ENCODE measurements at regions not wholly inside any gene's neighbourhood (a gene's known extent, or its start where the extent isn't known, plus 50 kb on each side); places are given as distances from the start of the nearest gene placed in this dataset.

GRCh38 chr6:43877036-43877435 is 107.0 kb downstream of the VEGFA start:
- ATAC-seq (no peak), DNase-seq (ENCODE audit: low spot score) (no peak)
- H3K27me3 Mint-ChIP-seq, result peaks cover 0 to 3% of the 10 kb centered on the region in 2 donors
- no peak overlapping the region for H3K27ac Mint-ChIP-seq
- H3K4me1 Mint-ChIP-seq (ENCODE audit: low read depth in 2 of 2), result no peaks in the 10 kb centered on the region
- H3K36me3 Mint-ChIP-seq, result no peaks in the 10 kb centered on the region
- H3K4me3 Mint-ChIP-seq, result no peak overlapping the region
- no peaks in the 10 kb centered on the region for H3K9me3 Mint-ChIP-seq

GRCh38 chr6:43876602-43877001 is 106.6 kb downstream of the VEGFA start:
- Mint-ChIP-seq H3K27ac (no peak overlapping the region), H3K9me3 (no peaks in the 10 kb centered on the region), H3K4me3 (no peak overlapping the region), H3K4me1 (ENCODE audit: low read depth in 2 of 2) (no peaks in the 10 kb centered on the region), H3K27me3 (peaks cover 0 to 3% of the 10 kb centered on the region in 2 donors), H3K36me3 (no peaks in the 10 kb centered on the region)
- DNase-seq (ENCODE audit: low spot score) (no peak), ATAC-seq (no peak)

DNA sequence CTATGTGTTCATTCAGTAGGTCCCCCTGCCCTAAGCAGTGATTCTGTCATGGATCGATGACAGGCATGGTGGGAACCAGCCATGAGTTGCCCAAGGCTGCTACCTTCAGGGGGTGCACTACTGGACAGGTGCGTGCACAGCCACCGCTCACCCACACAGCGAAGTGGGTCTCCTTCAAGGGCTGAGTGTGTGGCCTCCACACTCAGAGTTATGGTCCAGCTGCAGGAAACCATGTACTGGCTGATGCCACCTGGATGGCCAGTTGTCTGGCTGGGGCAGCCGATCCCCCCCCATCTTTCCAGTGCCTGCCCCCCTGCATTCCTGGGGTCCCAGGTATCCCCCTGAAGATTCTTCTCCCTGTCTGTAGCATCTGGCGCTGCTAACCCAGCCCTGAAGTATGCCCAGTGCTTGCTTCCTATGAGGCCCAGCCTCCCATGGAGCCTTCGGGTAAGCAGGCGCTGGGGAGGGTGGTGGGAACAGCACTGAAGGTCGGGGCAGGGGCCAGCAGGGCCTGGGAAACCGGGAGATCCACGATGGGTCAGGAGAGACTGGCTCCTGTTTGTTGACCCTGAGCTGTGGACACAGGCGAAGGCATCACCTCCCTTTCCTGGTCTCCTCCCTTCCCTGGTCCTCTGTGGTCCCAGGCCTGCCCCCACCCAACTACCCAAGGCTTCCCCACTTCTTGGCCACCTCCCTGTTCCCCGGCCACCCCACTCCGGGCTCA is 106.0 kb downstream of the VEGFA start:
- no peak for ATAC-seq
- Mint-ChIP-seq H3K27ac (no peak overlapping the region), H3K9me3 (no peaks in the 10 kb centered on the region), H3K36me3 (no peaks in the 10 kb centered on the region), H3K4me1 (ENCODE audit: low read depth in 2 of 2) (no peaks in the 10 kb centered on the region), H3K4me3 (no peak overlapping the region), H3K27me3 (peaks cover 0 to 3% of the 10 kb centered on the region in 2 donors)
- DNase-seq (ENCODE audit: low spot score), result no peak

GRCh38 chr6:43874814-43875590 is 105.0 kb downstream of the VEGFA start:
- no peak for ATAC-seq
- peaks cover 0 to 7% of the 10 kb centered on the region in 2 donors for H3K27me3 Mint-ChIP-seq
- no peak overlapping the region for H3K27ac Mint-ChIP-seq

GRCh38 chr6:43873806-43874714 is 104.0 kb downstream of the VEGFA start:
- DNase-seq (ENCODE audit: low spot score), result no peak
- Mint-ChIP-seq H3K4me3 (no peak overlapping the region), H3K9me3 (no peaks in the 10 kb centered on the region), H3K27me3 (peaks cover 0 to 7% of the 10 kb centered on the region in 2 donors), H3K36me3 (no peaks in the 10 kb centered on the region), H3K27ac (no peak overlapping the region), H3K4me1 (ENCODE audit: low read depth in 2 of 2) (no peaks in the 10 kb centered on the region)
- no peak for ATAC-seq

More at GRCh38 chr6:43874814-43875590, 105.0 kb downstream of the VEGFA start:
- H3K36me3 Mint-ChIP-seq, result no peaks in the 10 kb centered on the region
- no peaks in the 10 kb centered on the region for H3K4me1 Mint-ChIP-seq (ENCODE audit: low read depth in 2 of 2)
- no peaks in the 10 kb centered on the region for H3K9me3 Mint-ChIP-seq
- DNase-seq (ENCODE audit: low spot score), result no peak
- H3K4me3 Mint-ChIP-seq, result no peak overlapping the region

DNA sequence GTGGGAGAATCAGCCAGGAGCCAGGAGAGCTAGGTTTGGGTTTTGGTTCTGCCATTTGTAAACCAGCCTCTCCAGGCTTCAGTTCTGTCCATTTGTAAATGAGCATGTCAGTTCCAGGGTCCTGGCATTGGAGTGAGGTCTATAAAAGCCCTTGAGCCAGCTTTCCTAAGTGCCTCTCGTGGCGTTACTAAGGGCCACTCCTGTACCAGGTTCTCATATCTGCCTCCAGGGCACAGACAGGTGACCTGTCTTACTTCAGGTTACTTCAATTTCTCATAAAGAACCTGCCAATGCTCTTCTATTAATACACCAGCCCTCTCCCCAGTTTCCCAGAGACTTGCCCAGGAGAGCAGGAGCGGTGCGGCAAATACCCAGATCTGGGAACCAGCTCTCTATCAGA is 101.9 kb downstream of the VEGFA start:
- Mint-ChIP-seq H3K4me3 (no peak overlapping the region), H3K36me3 (no peaks in the 10 kb centered on the region)
- no peak for ATAC-seq

DNA sequence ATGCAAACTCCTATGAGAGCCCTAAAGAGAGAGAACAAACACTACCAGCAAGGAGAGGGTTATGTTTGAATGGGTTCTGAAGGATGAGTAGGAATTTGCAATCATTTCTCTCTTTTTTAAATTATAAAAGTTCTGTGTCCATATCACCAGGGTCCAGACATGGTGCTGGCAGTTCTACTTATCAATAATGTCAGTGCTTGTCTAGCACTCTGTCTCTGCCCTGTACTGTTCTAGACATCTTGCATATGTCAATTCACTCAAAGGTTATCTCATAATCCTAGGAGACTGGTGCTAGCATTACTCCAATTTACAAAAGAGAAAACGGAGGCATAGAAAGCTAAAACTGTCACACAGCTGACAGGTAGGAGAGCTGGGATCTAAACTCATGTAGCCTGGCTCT is 101.3 kb downstream of the VEGFA start:
- DNase-seq (ENCODE audit: low spot score) (no peak), ATAC-seq (no peak)
- peaks cover under 1 to 13% of the 10 kb centered on the region in 2 donors for H3K27me3 Mint-ChIP-seq
- no peak overlapping the region for H3K4me3 Mint-ChIP-seq
- no peaks in the 10 kb centered on the region for H3K4me1 Mint-ChIP-seq (ENCODE audit: low read depth in 2 of 2)
- no peaks in the 10 kb centered on the region for H3K9me3 Mint-ChIP-seq
- no peaks in the 10 kb centered on the region for H3K36me3 Mint-ChIP-seq
- no peak overlapping the region for H3K27ac Mint-ChIP-seq

More for the DNA sequence above, 101.9 kb downstream of the VEGFA start:
- DNase-seq (ENCODE audit: low spot score), result no peak
- no peaks in the 10 kb centered on the region for H3K9me3 Mint-ChIP-seq
- H3K27ac Mint-ChIP-seq, result no peak overlapping the region
- H3K27me3 Mint-ChIP-seq, result peaks cover 0 to 13% of the 10 kb centered on the region in 2 donors
- H3K4me1 Mint-ChIP-seq (ENCODE audit: low read depth in 2 of 2), result no peaks in the 10 kb centered on the region

- ATAC-seq (no peak), DNase-seq (ENCODE audit: low spot score) (no peak)
- no peak overlapping the region for H3K4me3 Mint-ChIP-seq
- H3K4me1 Mint-ChIP-seq (ENCODE audit: low read depth in 2 of 2), result no peaks in the 10 kb centered on the region
- H3K27ac Mint-ChIP-seq, result no peak overlapping the region
- peaks cover 5 to 18% of the 10 kb centered on the region in 2 donors for H3K27me3 Mint-ChIP-seq
- no peaks in the 10 kb centered on the region for H3K36me3 Mint-ChIP-seq
- H3K9me3 Mint-ChIP-seq, result no peaks in the 10 kb centered on the region
Measured at GRCh38 chr6:43870660-43871061, 100.7 kb downstream of the VEGFA start.

DNA sequence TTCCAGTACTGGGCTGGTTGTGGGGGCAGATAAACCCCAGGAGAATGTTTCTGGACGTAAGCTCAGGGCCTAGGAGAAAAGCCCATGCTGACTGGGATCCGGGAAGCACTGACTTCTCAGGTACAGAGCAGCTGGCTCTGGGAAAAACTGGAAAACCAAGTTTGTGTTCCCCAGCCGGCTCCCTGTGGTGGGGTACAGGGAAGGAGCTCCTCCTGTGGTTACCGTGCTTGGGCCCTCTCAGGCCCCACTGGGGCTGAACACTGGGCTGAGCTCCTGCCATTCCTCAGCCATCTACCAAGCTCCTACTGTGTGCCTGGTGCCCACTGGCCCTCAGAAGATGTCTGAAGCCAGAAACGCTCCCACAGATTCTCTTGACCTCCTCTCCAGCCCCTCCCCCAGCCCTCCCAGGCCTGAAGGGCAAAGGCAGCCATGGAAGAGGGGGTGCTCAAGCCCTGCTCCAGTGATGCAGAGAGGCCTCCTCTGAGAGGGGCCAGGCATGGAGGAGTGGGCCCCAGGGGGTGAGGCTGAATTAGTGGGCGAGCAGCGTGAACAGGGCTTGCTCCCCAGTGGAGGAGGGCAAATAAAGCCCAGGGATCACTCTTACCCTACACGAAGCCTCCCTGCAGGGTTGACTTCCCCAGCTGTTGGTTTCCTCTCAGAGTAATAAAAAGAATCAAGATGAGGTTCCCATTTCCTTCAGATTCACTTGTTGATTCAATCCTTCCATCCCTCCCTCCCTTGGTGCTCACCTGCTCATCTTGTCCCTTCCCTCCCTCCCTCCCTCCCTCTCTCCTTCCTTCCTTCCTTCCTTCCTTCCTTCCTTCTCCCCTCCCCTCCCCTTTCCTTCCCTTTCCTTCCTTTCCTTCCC is 100.0 kb downstream of the VEGFA start:
- peaks cover 5 to 18% of the 10 kb centered on the region in 2 donors for H3K27me3 Mint-ChIP-seq
- H3K27ac Mint-ChIP-seq, result no peak overlapping the region
- no peak for ATAC-seq
- no peak overlapping the region for H3K4me3 Mint-ChIP-seq
- DNase-seq (ENCODE audit: low spot score), result no peak
- H3K36me3 Mint-ChIP-seq, result no peaks in the 10 kb centered on the region
- H3K4me1 Mint-ChIP-seq (ENCODE audit: low read depth in 2 of 2), result no peaks in the 10 kb centered on the region
- no peaks in the 10 kb centered on the region for H3K9me3 Mint-ChIP-seq

- no peak for DNase-seq (ENCODE audit: low spot score)
- Mint-ChIP-seq H3K4me1 (ENCODE audit: low read depth in 2 of 2) (no peaks in the 10 kb centered on the region), H3K9me3 (no peaks in the 10 kb centered on the region), H3K27ac (no peak overlapping the region), H3K36me3 (no peaks in the 10 kb centered on the region), H3K4me3 (no peak overlapping the region), H3K27me3 (peaks cover 5 to 18% of the 10 kb centered on the region in 2 donors)
- no peak for ATAC-seq
Measured at GRCh38 chr6:43869079-43869710, 99.2 kb downstream of the VEGFA start.

- H3K4me3 Mint-ChIP-seq, result no peak overlapping the region
- no peaks in the 10 kb centered on the region for H3K36me3 Mint-ChIP-seq
- peaks cover 5 to 18% of the 10 kb centered on the region in 2 donors for H3K27me3 Mint-ChIP-seq
- H3K9me3 Mint-ChIP-seq, result no peaks in the 10 kb centered on the region
- DNase-seq (ENCODE audit: low spot score) (no peak), ATAC-seq (no peak)
- H3K4me1 Mint-ChIP-seq (ENCODE audit: low read depth in 2 of 2), result no peaks in the 10 kb centered on the region
- H3K27ac Mint-ChIP-seq, result no peak overlapping the region
Measured at GRCh38 chr6:43868467-43868866, 98.5 kb downstream of the VEGFA start.

GRCh38 chr6:43867996-43868395 is 98.0 kb downstream of the VEGFA start:
- no peaks in the 10 kb centered on the region for H3K9me3 Mint-ChIP-seq
- H3K27ac Mint-ChIP-seq, result no peak overlapping the region
- H3K4me1 Mint-ChIP-seq (ENCODE audit: low read depth in 2 of 2), result no peaks in the 10 kb centered on the region
- no peak for DNase-seq (ENCODE audit: low spot score)
- ATAC-seq, result no peak
- H3K27me3 Mint-ChIP-seq, result peaks cover 5 to 20% of the 10 kb centered on the region in 2 donors
- no peak overlapping the region for H3K4me3 Mint-ChIP-seq
- H3K36me3 Mint-ChIP-seq, result no peaks in the 10 kb centered on the region
